ENCODE measurements at regions not wholly inside any gene's neighbourhood (a gene's known extent, or its start where the extent isn't known, plus 50 kb on each side); places are given as distances from the start of the nearest gene placed in this dataset.
"Not testable (repeated sequence)": the region's sequence is repeated elsewhere in the genome, so short reads cannot be mapped to it uniquely, and the experiment has no call there.

GRCh38 chr1:34364376-34364775, 187.7 kb downstream of the C1orf94 start:
- no peak for DNase-seq (ENCODE audit: low spot score)
- intact Hi-C loops (cut with DNase I): no loop called here

- intact Hi-C loops (cut with DNase I): no loop called here
- DNase-seq (ENCODE audit: low spot score): no peak
These were observed 188.6 kb downstream of the C1orf94 start for GRCh38 chr1:34365295-34365694.

- intact Hi-C loops (cut with DNase I): no loop called here
- DNase-seq (ENCODE audit: low spot score): no peak
These were observed 190.3 kb downstream of the C1orf94 start for GRCh38 chr1:34366875-34367624.

- DNase-seq (ENCODE audit: low spot score): no peak
- intact Hi-C loops (cut with DNase I): no loop called here
These were observed 191.2 kb downstream of the C1orf94 start for GRCh38 chr1:34367954-34368353.

- DNase-seq (ENCODE audit: low spot score): no peak
- intact Hi-C loops (cut with DNase I): no loop called here
These were observed 193.2 kb downstream of the C1orf94 start for GRCh38 chr1:34369701-34370455.

- DNase-seq (ENCODE audit: low spot score): no peak
- intact Hi-C loops (cut with DNase I): no loop called here
These were observed 194.0 kb downstream of the C1orf94 start for GRCh38 chr1:34370748-34371147.

- intact Hi-C loops (cut with DNase I); DNase-seq (ENCODE audit: low spot score): not testable (repeated sequence)
These were observed 194.5 kb downstream of the C1orf94 start for GRCh38 chr1:34371179-34371578.

GRCh38 chr1:34371829-34372532, 195.3 kb downstream of the C1orf94 start:
- intact Hi-C loops (cut with DNase I): no loop called here
- no peak for DNase-seq (ENCODE audit: low spot score)

GRCh38 chr1:34372891-34373290, 196.2 kb downstream of the C1orf94 start:
- intact Hi-C loops (cut with DNase I): no loop called here

GRCh38 chr1:34373912-34374311, 197.2 kb downstream of the C1orf94 start:
- no peak for DNase-seq (ENCODE audit: low spot score)
- intact Hi-C loops (cut with DNase I): no loop called here

More at GRCh38 chr1:34372891-34373290, 196.2 kb downstream of the C1orf94 start:
- no peak for DNase-seq (ENCODE audit: low spot score)

- intact Hi-C loops (cut with DNase I): no loop called here
These were observed 199.8 kb downstream of the C1orf94 start for GRCh38 chr1:34376531-34376930.

GRCh38 chr1:34378968-34379856, 202.5 kb downstream of the C1orf94 start:
- intact Hi-C loops (cut with DNase I): no loop called here
- no peak for DNase-seq (ENCODE audit: low spot score)

More at GRCh38 chr1:34376531-34376930, 199.8 kb downstream of the C1orf94 start:
- DNase-seq (ENCODE audit: low spot score): no peak

- no peak for DNase-seq (ENCODE audit: low spot score)
- intact Hi-C loops (cut with DNase I): no loop called here
These were observed 203.2 kb downstream of the C1orf94 start for GRCh38 chr1:34379911-34380310.

- intact Hi-C loops (cut with DNase I): no loop called here
- DNase-seq (ENCODE audit: low spot score): no peak
These were observed 203.9 kb downstream of the C1orf94 start for GRCh38 chr1:34380526-34381124.

- intact Hi-C loops (cut with DNase I): no loop called here
- no peak for DNase-seq (ENCODE audit: low spot score)
These were observed 213.3 kb downstream of the C1orf94 start for GRCh38 chr1:34389974-34390373.

GRCh38 chr1:34396042-34396441, 219.3 kb downstream of the C1orf94 start:
- DNase-seq (ENCODE audit: low spot score): no peak
- intact Hi-C loops (cut with DNase I): no loop called here

GRCh38 chr1:34398241-34398915, 221.7 kb downstream of the C1orf94 start:
- intact Hi-C loops (cut with DNase I): no loop called here
- DNase-seq (ENCODE audit: low spot score): no peak

GRCh38 chr1:34398916-34399275, 222.2 kb downstream of the C1orf94 start:
- intact Hi-C loops (cut with DNase I): no loop called here
- DNase-seq (ENCODE audit: low spot score): no peak

Measured in posterior vena cava (tissue), 2 donors.